ENCODE measurements at regions not wholly inside any gene's neighbourhood (a gene's known extent, or its start where the extent isn't known, plus 50 kb on each side); places are given as distances from the start of the nearest gene placed in this dataset.

GRCh38 chrX:116241001-116241400, 70.5 kb downstream of the AGTR2 start:
- H3K27ac ChIP-seq (ENCODE audit: low read depth in 2 of 2, low read length in 1 of 2), result no peak overlapping the region
- H3K27me3 ChIP-seq (ENCODE audit: insufficient read depth), result no peaks in the 10 kb centered on the region
- no peak overlapping the region for H2AFZ ChIP-seq (ENCODE audit: low read depth)
- no peak overlapping the region for H3K9ac ChIP-seq
- no peak for TF ChIP-seq FOXM1 (IDR thresholded peaks at IDR 0.05; ENCODE audit: low read depth)
- no peak for TF ChIP-seq JUND (IDR thresholded peaks at IDR 0.05)
- TF ChIP-seq FOSL2 (IDR thresholded peaks at IDR 0.05; ENCODE audit: borderline replicate concordance, low read depth), result no peak
- TF ChIP-seq, protein P1, sequence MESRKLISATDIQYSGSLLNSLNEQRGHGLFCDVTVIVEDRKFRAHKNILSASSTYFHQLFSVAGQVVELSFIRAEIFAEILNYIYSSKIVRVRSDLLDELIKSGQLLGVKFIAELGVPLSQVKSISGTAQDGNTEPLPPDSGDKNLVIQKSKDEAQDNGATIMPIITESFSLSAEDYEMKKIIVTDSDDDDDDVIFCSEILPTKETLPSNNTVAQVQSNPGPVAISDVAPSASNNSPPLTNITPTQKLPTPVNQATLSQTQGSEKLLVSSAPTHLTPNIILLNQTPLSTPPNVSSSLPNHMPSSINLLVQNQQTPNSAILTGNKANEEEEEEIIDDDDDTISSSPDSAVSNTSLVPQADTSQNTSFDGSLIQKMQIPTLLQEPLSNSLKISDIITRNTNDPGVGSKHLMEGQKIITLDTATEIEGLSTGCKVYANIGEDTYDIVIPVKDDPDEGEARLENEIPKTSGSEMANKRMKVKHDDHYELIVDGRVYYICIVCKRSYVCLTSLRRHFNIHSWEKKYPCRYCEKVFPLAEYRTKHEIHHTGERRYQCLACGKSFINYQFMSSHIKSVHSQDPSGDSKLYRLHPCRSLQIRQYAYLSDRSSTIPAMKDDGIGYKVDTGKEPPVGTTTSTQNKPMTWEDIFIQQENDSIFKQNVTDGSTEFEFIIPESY (IDR thresholded peaks at IDR 0.05; ENCODE audit: borderline replicate concordance, low read depth), result no peak
- no peak for TF ChIP-seq TAF1 (IDR thresholded peaks at IDR 0.05; ENCODE audit: borderline replicate concordance, low read depth, low read length)
- no peak for TF ChIP-seq TCF12 (IDR thresholded peaks at IDR 0.05)
- H3K9me3 ChIP-seq, result no peaks in the 10 kb centered on the region
- ChIA-PET CTCF (no interaction called here), POLR2A (no interaction called here)
- H3K4me3 ChIP-seq (ENCODE audit: low read depth in 2 of 2, low read length in 1 of 2), result no peak overlapping the region
- no peaks in the 10 kb centered on the region for H3K36me3 ChIP-seq (replicated peaks in 1 of 2; ENCODE audit: control insufficient read depth in 1 of 2, insufficient read depth in 2 of 2, low read length in 1 of 2)
- no peaks in the 10 kb centered on the region for H3K9me2 ChIP-seq
- no peak for DNase-seq
- no peak overlapping the region for H3K4me2 ChIP-seq
- no peaks in the 10 kb centered on the region for H3K79me2 ChIP-seq (ENCODE audit: insufficient read depth)
- no peaks in the 10 kb centered on the region for H3F3A ChIP-seq (replicated peaks; ENCODE audit: insufficient read depth)
- no peaks in the 10 kb centered on the region for H3K4me1 ChIP-seq (ENCODE audit: control insufficient read depth in 1 of 2, insufficient read depth in 2 of 2, low read depth in 1 of 2, low read length in 1 of 2)
- no peaks in the 10 kb centered on the region for H4K20me1 ChIP-seq (ENCODE audit: insufficient read depth)

DNA sequence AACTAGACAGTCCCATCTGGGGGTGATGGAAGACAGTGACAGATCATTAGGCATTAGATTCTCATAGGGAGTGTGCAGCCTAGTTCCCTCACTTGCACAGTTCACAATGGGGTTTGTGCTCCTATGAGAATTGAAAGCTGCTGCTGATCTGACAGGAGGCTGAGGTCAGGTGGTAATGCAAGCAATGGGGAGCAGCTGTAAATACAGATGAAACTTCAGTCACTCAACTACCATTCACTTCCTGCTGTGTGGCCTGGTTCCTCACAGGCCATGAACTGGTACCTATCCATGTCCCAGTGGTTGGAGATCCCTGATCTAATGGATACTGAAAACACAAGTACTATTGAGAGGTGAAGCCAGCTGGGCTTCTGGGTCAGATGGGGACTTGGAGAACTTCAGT, 72.5 kb downstream of the AGTR2 start:
- no peaks in the 10 kb centered on the region for H4K20me1 ChIP-seq (ENCODE audit: insufficient read depth)
- no peak for DNase-seq
- CTCF ChIA-PET, result no interaction called here

More for the DNA sequence above, 72.5 kb downstream of the AGTR2 start:
- no peak for TF ChIP-seq SMC3 (IDR thresholded peaks at IDR 0.05; ENCODE audit: low read depth, low read length)
- TF ChIP-seq GATA2 (CRISPR knock-in tag; IDR thresholded peaks at IDR 0.05), result no peak
- no peak for TF ChIP-seq YY1 (IDR thresholded peaks at IDR 0.05; ENCODE audit: low read depth)
- TF ChIP-seq TAF1 (IDR thresholded peaks at IDR 0.05; ENCODE audit: borderline replicate concordance, low read depth, low read length), result no peak
- TF ChIP-seq JUND (IDR thresholded peaks at IDR 0.05), result no peak
- no peak for TF ChIP-seq USF2 (IDR thresholded peaks at IDR 0.05; ENCODE audit: borderline replicate concordance, low read depth, low read length)
- no peak for TF ChIP-seq SIN3A (IDR thresholded peaks at IDR 0.05; ENCODE audit: borderline replicate concordance, low read depth, low read length)
- no peak for TF ChIP-seq RFX5 (IDR thresholded peaks at IDR 0.05; ENCODE audit: low read length)
- TF ChIP-seq USF1 (IDR thresholded peaks at IDR 0.05; ENCODE audit: borderline replicate concordance, low read depth), result no peak
- no peak for TF ChIP-seq GABPA (IDR thresholded peaks at IDR 0.05; ENCODE audit: low read depth)
- TF ChIP-seq EZH2phosphoT487 (IDR thresholded peaks at IDR 0.05; ENCODE audit: borderline replicate concordance, low read depth), result no peak
- no peak for TF ChIP-seq FOXM1 (IDR thresholded peaks at IDR 0.05; ENCODE audit: low read depth)
- no peak for TF ChIP-seq FOSL2 (IDR thresholded peaks at IDR 0.05; ENCODE audit: borderline replicate concordance, low read depth)
- TF ChIP-seq MXI1 (IDR thresholded peaks at IDR 0.05; ENCODE audit: low read depth, low read length), result no peak
- TF ChIP-seq FOXJ3 (CRISPR knock-in tag; IDR thresholded peaks at IDR 0.05), result no peak
- TF ChIP-seq, protein P2, sequence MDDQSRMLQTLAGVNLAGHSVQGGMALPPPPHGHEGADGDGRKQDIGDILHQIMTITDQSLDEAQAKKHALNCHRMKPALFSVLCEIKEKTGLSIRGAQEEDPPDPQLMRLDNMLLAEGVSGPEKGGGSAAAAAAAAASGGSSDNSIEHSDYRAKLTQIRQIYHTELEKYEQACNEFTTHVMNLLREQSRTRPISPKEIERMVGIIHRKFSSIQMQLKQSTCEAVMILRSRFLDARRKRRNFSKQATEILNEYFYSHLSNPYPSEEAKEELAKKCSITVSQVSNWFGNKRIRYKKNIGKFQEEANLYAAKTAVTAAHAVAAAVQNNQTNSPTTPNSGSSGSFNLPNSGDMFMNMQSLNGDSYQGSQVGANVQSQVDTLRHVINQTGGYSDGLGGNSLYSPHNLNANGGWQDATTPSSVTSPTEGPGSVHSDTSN (IDR thresholded peaks at IDR 0.05), result no peak
- no peak for TF ChIP-seq RAD21 (IDR thresholded peaks at IDR 0.05; ENCODE audit: low read length)
- no peaks in the 10 kb centered on the region for H3K36me3 ChIP-seq (replicated peaks in 1 of 2; ENCODE audit: control insufficient read depth in 1 of 2, insufficient read depth in 2 of 2, low read length in 1 of 2)
- no peaks in the 10 kb centered on the region for H3K4me1 ChIP-seq (ENCODE audit: control insufficient read depth in 1 of 2, insufficient read depth in 2 of 2, low read depth in 1 of 2, low read length in 1 of 2)
- no peaks in the 10 kb centered on the region for H3K79me2 ChIP-seq (ENCODE audit: insufficient read depth)
- H3F3A ChIP-seq (replicated peaks; ENCODE audit: insufficient read depth), result no peaks in the 10 kb centered on the region
- no peaks in the 10 kb centered on the region for H3K9me3 ChIP-seq
- H3K27ac ChIP-seq (ENCODE audit: low read depth in 2 of 2, low read length in 1 of 2), result no peak overlapping the region
- no peak overlapping the region for H3K4me2 ChIP-seq
- H3K9ac ChIP-seq, result no peak overlapping the region
- no peak overlapping the region for H2AFZ ChIP-seq (ENCODE audit: low read depth)
- POLR2A ChIA-PET, result no interaction called here
- H3K9me2 ChIP-seq, result no peaks in the 10 kb centered on the region
- no peaks in the 10 kb centered on the region for H3K27me3 ChIP-seq (ENCODE audit: insufficient read depth)
- no peak overlapping the region for H3K4me3 ChIP-seq (ENCODE audit: low read depth in 2 of 2, low read length in 1 of 2)

Data from SK-N-SH (cell line).